CD4-positive, alpha-beta memory T cell (primary cell): ENCODE measurements at regions not wholly inside any gene's neighbourhood (a gene's known extent, or its start where the extent isn't known, plus 50 kb on each side); places are given as distances from the start of the nearest gene placed in this dataset.

Experiments
- CTCF ChIA-PET: fragments of 350-600 bp; sonication (Branson Sonifier 250); formaldehyde crosslinking; loops from one replicate; lab custom pipeline; 2021; ENCODE audit warnings: inconsistent platforms; ENCODE audit not compliant: partially characterized antibody; lab: Charles Lee
- POLR2A ChIA-PET: fragments of 350-600 bp; sonication (Branson Sonifier 250); formaldehyde crosslinking; loops from one replicate; lab custom pipeline; 2021; ENCODE audit not compliant: partially characterized antibody; lab: Charles Lee
- DNase-seq, 5 donors: peaks; one replicate each; pipeline versions ENCODE4 v3.0.0 to v3.0.0-alpha.2; 2020 to 2022; ENCODE audit warnings: mixed read lengths in 1 of 5
- H3K27ac ChIP-seq: one replicate; pipeline ENCODE4 v1.7.0; 2013; ENCODE audit warnings: low read depth, low read length
- H3K27me3 ChIP-seq: 2 replicates; pipeline ENCODE4 v1.7.0; 2013; ENCODE audit warnings: mild to moderate bottlenecking, low read length, moderate library complexity; ENCODE audit not compliant: insufficient read depth
- H3K36me3 ChIP-seq: 2 replicates; pipeline ENCODE4 v1.7.0; 2013; ENCODE audit warnings: mild to moderate bottlenecking, low read length, moderate library complexity; ENCODE audit not compliant: insufficient read depth
- H3K4me1 ChIP-seq: 2 replicates; pipeline ENCODE4 v1.7.0; 2013; ENCODE audit warnings: mild to moderate bottlenecking, low read length, moderate library complexity; ENCODE audit not compliant: insufficient read depth
- H3K4me3 ChIP-seq, 2 donors: one replicate each; pipeline ENCODE4 v1.7.0; 2013; ENCODE audit warnings: low read length in 2 of 2, mild to moderate bottlenecking in 1 of 2
- H3K9me3 ChIP-seq, 2 donors: one replicate each; pipeline ENCODE4 v1.7.0; 2013; ENCODE audit warnings: low read length in 2 of 2, control low read depth in 1 of 2; ENCODE audit not compliant: control insufficient read depth in 1 of 2
- H3K27ac Mint-ChIP-seq, 7 donors: one replicate each; pipeline ENCODE4 v1.8.0; 2020 to 2021; ENCODE audit warnings: mixed read lengths in 7 of 7, mild to moderate bottlenecking in 6 of 7, inconsistent platforms in 3 of 7, moderate library complexity in 3 of 7
- H3K27me3 Mint-ChIP-seq, 2 donors: one replicate each; pipeline ENCODE4 v1.8.0; 2020 to 2021; ENCODE audit warnings: mixed read lengths in 2 of 2
- H3K36me3 Mint-ChIP-seq, 2 donors: one replicate each; pipeline ENCODE4 v1.8.0; 2020 to 2021; ENCODE audit warnings: mixed read lengths in 2 of 2, inconsistent platforms in 1 of 2, mild to moderate bottlenecking in 1 of 2
- H3K4me1 Mint-ChIP-seq, 4 donors: one replicate each; pipeline ENCODE4 v1.8.0; 2020 to 2021; ENCODE audit warnings: mixed read lengths in 4 of 4, mild to moderate bottlenecking in 1 of 4
- H3K4me3 Mint-ChIP-seq, 8 donors: one replicate each; pipeline ENCODE4 v1.8.0; 2020 to 2021; ENCODE audit warnings: mixed read lengths in 8 of 8, mild to moderate bottlenecking in 7 of 8, moderate library complexity in 6 of 8, inconsistent platforms in 3 of 8
- H3K9me3 Mint-ChIP-seq, 8 donors: one replicate each; pipeline ENCODE4 v1.8.0; 2020 to 2021; ENCODE audit warnings: mixed read lengths in 8 of 8, mild to moderate bottlenecking in 5 of 8, inconsistent platforms in 3 of 8, moderate library complexity in 1 of 8
- intact Hi-C: fragments of 100-400 bp; cut with micrococcal nuclease; formaldehyde crosslinking; loops from one replicate; pipeline ENCODE4 v1.15.1; 2023

- Mint-ChIP-seq H3K27ac (no peak overlapping the region), H3K4me1 (peaks cover 8 to 14% (median 9%) of the 10 kb centered on the region in 4 donors), H3K27me3 (peaks cover 6% of the 10 kb centered on the region in 2 donors), H3K9me3 (no peaks in the 10 kb centered on the region), H3K36me3 (no peaks in the 10 kb centered on the region), H3K4me3 (no peak overlapping the region)
- Histone ChIP-seq H3K9me3 (no peaks in the 10 kb centered on the region), H3K4me3 (no peak overlapping the region), H3K27ac (no peak overlapping the region), H3K4me1 (peaks cover 7% of the 10 kb centered on the region), H3K36me3 (no peaks in the 10 kb centered on the region), H3K27me3 (no peaks in the 10 kb centered on the region)
- CTCF ChIA-PET: interaction anchor here (2.5 kb wide), 1 partner anchor 14 kb away, joined by 11 read pairs; no protein-coding TSS in a partner anchor
- POLR2A ChIA-PET: no interaction called here
- intact Hi-C loops: no loop called here
- DNase-seq: no peak
These were observed 71.2 kb upstream of the COL13A1 start for GRCh38 chr10:69730251-69731156.

- Mint-ChIP-seq H3K27ac (no peak overlapping the region), H3K4me3 (no peak overlapping the region), H3K27me3 (peaks cover 1 to 6% of the 10 kb centered on the region in 2 donors), H3K36me3 (no peaks in the 10 kb centered on the region), H3K9me3 (no peaks in the 10 kb centered on the region), H3K4me1 (peaks cover 8 to 14% (median 9%) of the 10 kb centered on the region in 4 donors)
- Histone ChIP-seq H3K27ac (no peak overlapping the region), H3K27me3 (no peaks in the 10 kb centered on the region), H3K9me3 (no peaks in the 10 kb centered on the region), H3K36me3 (no peaks in the 10 kb centered on the region), H3K4me3 (no peak overlapping the region), H3K4me1 (peaks cover 7% of the 10 kb centered on the region)
- ChIA-PET CTCF (interaction anchor here (2.5 kb wide), 1 partner anchor 15 kb away, joined by 11 read pairs; no protein-coding TSS in a partner anchor), POLR2A (no interaction called here)
- intact Hi-C loops: no loop called here
- no peak for DNase-seq
These were observed 70.5 kb upstream of the COL13A1 start for GRCh38 chr10:69731184-69731583.

- Mint-ChIP-seq H3K36me3 (no peaks in the 10 kb centered on the region), H3K27ac (no peak overlapping the region), H3K4me3 (no peak overlapping the region), H3K9me3 (no peaks in the 10 kb centered on the region), H3K27me3 (peaks cover 0 to 4% of the 10 kb centered on the region in 2 donors), H3K4me1 (peaks cover 8 to 14% (median 9%) of the 10 kb centered on the region in 4 donors)
- Histone ChIP-seq H3K27me3 (no peaks in the 10 kb centered on the region), H3K27ac (no peak overlapping the region), H3K4me3 (no peak overlapping the region), H3K9me3 (no peaks in the 10 kb centered on the region), H3K4me1 (peaks cover 7% of the 10 kb centered on the region), H3K36me3 (no peaks in the 10 kb centered on the region)
- DNase-seq: no peak
- ChIA-PET CTCF (interaction anchor here (2.5 kb wide), 1 partner anchor 15 kb away, joined by 11 read pairs; no protein-coding TSS in a partner anchor), POLR2A (no interaction called here)
- intact Hi-C loops: no loop called here
These were observed 70.0 kb upstream of the COL13A1 start for GRCh38 chr10:69731698-69732097.

- Histone ChIP-seq H3K27ac (no peak overlapping the region), H3K4me3 (no peak overlapping the region), H3K27me3 (no peaks in the 10 kb centered on the region), H3K4me1 (peaks cover 7% of the 10 kb centered on the region), H3K36me3 (no peaks in the 10 kb centered on the region), H3K9me3 (no peaks in the 10 kb centered on the region)
- ChIA-PET CTCF (interaction anchor here (1.1 kb wide), 1 partner anchor 182 kb away, joined by 3 read pairs; no protein-coding TSS in a partner anchor), POLR2A (no interaction called here)
- no peak overlapping the region for H3K4me3 Mint-ChIP-seq
- H3K27ac Mint-ChIP-seq: no peak overlapping the region
- no peaks in the 10 kb centered on the region for H3K36me3 Mint-ChIP-seq
- peaks cover 8 to 14% (median 9%) of the 10 kb centered on the region in 4 donors for H3K4me1 Mint-ChIP-seq
- no peaks in the 10 kb centered on the region for H3K9me3 Mint-ChIP-seq
- H3K27me3 Mint-ChIP-seq: peaks cover 0 to 4% of the 10 kb centered on the region in 2 donors
- intact Hi-C loops: no loop called here
- no peak for DNase-seq
These were observed 69.4 kb upstream of the COL13A1 start for GRCh38 chr10:69732147-69732825.

- POLR2A ChIA-PET: no interaction called here
These were observed 68.9 kb upstream of the COL13A1 start for GRCh38 chr10:69732826-69733150.

GRCh38 chr10:69733791-69734261 lies 67.9 kb upstream of the COL13A1 start:
- Histone ChIP-seq H3K27me3 (no peaks in the 10 kb centered on the region), H3K4me1 (peaks cover 7% of the 10 kb centered on the region), H3K9me3 (no peaks in the 10 kb centered on the region), H3K4me3 (no peak overlapping the region), H3K36me3 (no peaks in the 10 kb centered on the region), H3K27ac (no peak overlapping the region)
- no peaks in the 10 kb centered on the region for H3K9me3 Mint-ChIP-seq
- intact Hi-C loops: no loop called here
- DNase-seq: no peak
- ChIA-PET CTCF (interaction anchor here (1.1 kb wide), 1 partner anchor 180 kb away, joined by 3 read pairs; no protein-coding TSS in a partner anchor), POLR2A (no interaction called here)
- no peak overlapping the region for H3K27ac Mint-ChIP-seq
- peaks cover 2 to 4% of the 10 kb centered on the region in 2 donors for H3K27me3 Mint-ChIP-seq
- H3K4me1 Mint-ChIP-seq: peaks cover 8 to 14% (median 9%) of the 10 kb centered on the region in 4 donors
- no peak overlapping the region for H3K4me3 Mint-ChIP-seq
- no peaks in the 10 kb centered on the region for H3K36me3 Mint-ChIP-seq

More at GRCh38 chr10:69732826-69733150, 68.9 kb upstream of the COL13A1 start:
- Histone ChIP-seq H3K27me3 (no peaks in the 10 kb centered on the region), H3K36me3 (no peaks in the 10 kb centered on the region), H3K4me1 (peaks cover 7% of the 10 kb centered on the region), H3K4me3 (no peak overlapping the region), H3K27ac (no peak overlapping the region), H3K9me3 (no peaks in the 10 kb centered on the region)
- Mint-ChIP-seq H3K27ac (no peak overlapping the region), H3K4me1 (peaks cover 8 to 14% (median 9%) of the 10 kb centered on the region in 4 donors), H3K36me3 (no peaks in the 10 kb centered on the region), H3K27me3 (peaks cover 0 to 4% of the 10 kb centered on the region in 2 donors), H3K9me3 (no peaks in the 10 kb centered on the region), H3K4me3 (no peak overlapping the region)
- DNase-seq: no peak
- CTCF ChIA-PET: interaction anchor here (1.1 kb wide), 1 partner anchor 181 kb away, joined by 3 read pairs; no protein-coding TSS in a partner anchor
- intact Hi-C loops: no loop called here

- DNase-seq: no peak
- H3K27ac Mint-ChIP-seq: no peak overlapping the region
- intact Hi-C loops: no loop called here
- no peak overlapping the region for H3K27ac ChIP-seq
- ChIA-PET POLR2A (no interaction called here), CTCF (no interaction called here)
- H3K4me1 ChIP-seq: peaks cover 7% of the 10 kb centered on the region
- H3K4me3 ChIP-seq: no peak overlapping the region
- H3K4me1 Mint-ChIP-seq: peaks cover 8 to 14% (median 9%) of the 10 kb centered on the region in 4 donors
- peaks cover 2 to 4% of the 10 kb centered on the region in 2 donors for H3K27me3 Mint-ChIP-seq
- H3K36me3 Mint-ChIP-seq: no peaks in the 10 kb centered on the region
- H3K36me3 ChIP-seq: no peaks in the 10 kb centered on the region
- H3K9me3 ChIP-seq: no peaks in the 10 kb centered on the region
- no peak overlapping the region for H3K4me3 Mint-ChIP-seq
- no peaks in the 10 kb centered on the region for H3K27me3 ChIP-seq
- no peaks in the 10 kb centered on the region for H3K9me3 Mint-ChIP-seq
These were observed 67.3 kb upstream of the COL13A1 start for GRCh38 chr10:69734416-69734796.
